ENCODE measurements at regions not wholly inside any gene's neighbourhood (a gene's known extent, or its start where the extent isn't known, plus 50 kb on each side); places are given as distances from the start of the nearest gene placed in this dataset.

DNA sequence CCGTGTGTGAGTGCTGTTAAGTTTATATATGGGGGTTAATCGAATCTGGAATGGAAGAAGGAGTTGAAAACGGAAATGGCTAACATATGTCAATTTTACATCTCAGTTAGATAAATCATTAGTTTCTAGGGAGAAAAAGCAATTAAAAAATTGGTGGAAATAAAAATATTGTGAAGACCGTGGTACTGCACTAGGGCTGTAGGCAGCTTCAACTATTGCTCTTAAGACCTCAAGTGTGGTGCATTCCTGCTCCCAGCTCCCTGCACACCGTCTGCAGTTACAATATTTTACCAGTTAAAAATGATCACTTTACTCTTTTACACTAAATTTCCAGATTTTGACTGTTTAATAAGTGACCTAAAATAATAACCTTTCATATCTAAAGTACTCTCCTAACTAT is 977.3 kb upstream of the POU3F3 start:
- no peak for ATAC-seq
- H3K27ac Mint-ChIP-seq, result no peak overlapping the region
- H3K36me3 Mint-ChIP-seq (ENCODE audit: low read depth), result no peaks in the 10 kb centered on the region
- Histone ChIP-seq H3K4me3 (no peak overlapping the region), H3K4me1 (ENCODE audit: insufficient read depth) (peaks cover 28% of the 10 kb centered on the region), H3K36me3 (ENCODE audit: insufficient read depth) (no peaks in the 10 kb centered on the region), H3K79me2 (replicated peaks; ENCODE audit: insufficient read depth) (no peaks in the 10 kb centered on the region), H3K4me2 (no peak overlapping the region), H2AFZ (no peak overlapping the region), H3K27me3 (ENCODE audit: insufficient read depth) (no peaks in the 10 kb centered on the region), H3K9me2 (ENCODE audit: insufficient read depth) (no peaks in the 10 kb centered on the region), H3K27ac (ENCODE audit: low read depth) (no peak overlapping the region), H4K20me1 (replicated peaks; ENCODE audit: insufficient read depth) (no peaks in the 10 kb centered on the region), H3F3A (replicated peaks; ENCODE audit: low read depth) (no peaks in the 10 kb centered on the region)
- peaks cover 3% of the 10 kb centered on the region for H3K27me3 Mint-ChIP-seq (ENCODE audit: insufficient read depth, low read depth, poor library complexity)
- peaks cover 32% of the 10 kb centered on the region for H3K4me1 Mint-ChIP-seq
- no peaks in the 10 kb centered on the region for H3K9me3 Mint-ChIP-seq
- no peak for DNase-seq (ENCODE audit: low spot score)
- TF ChIP-seq NANOG (IDR thresholded peaks at IDR 0.05; ENCODE audit: borderline replicate concordance), result no peak
- TF ChIP-seq CTCF (conservative IDR thresholded peaks at IDR 0.05; ENCODE audit: low read depth in 2 of 2), result no peak
- TF ChIP-seq JUNB (IDR thresholded peaks at IDR 0.05; ENCODE audit: unreplicated experiment), result no peak
- no peak for TF ChIP-seq EZH2 (IDR thresholded peaks at IDR 0.05; ENCODE audit: low read depth, unreplicated experiment)
- no peak for TF ChIP-seq EZH2phosphoT487 (IDR thresholded peaks at IDR 0.05; ENCODE audit: unreplicated experiment)
- TF ChIP-seq, protein P1, sequence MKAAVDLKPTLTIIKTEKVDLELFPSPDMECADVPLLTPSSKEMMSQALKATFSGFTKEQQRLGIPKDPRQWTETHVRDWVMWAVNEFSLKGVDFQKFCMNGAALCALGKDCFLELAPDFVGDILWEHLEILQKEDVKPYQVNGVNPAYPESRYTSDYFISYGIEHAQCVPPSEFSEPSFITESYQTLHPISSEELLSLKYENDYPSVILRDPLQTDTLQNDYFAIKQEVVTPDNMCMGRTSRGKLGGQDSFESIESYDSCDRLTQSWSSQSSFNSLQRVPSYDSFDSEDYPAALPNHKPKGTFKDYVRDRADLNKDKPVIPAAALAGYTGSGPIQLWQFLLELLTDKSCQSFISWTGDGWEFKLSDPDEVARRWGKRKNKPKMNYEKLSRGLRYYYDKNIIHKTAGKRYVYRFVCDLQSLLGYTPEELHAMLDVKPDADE (IDR thresholded peaks at IDR 0.05), result no peak
- no peak for TF ChIP-seq ZNF114 (CRISPR knock-in tag; IDR thresholded peaks at IDR 0.05)
- TF ChIP-seq ZNF462 (CRISPR knock-in tag; IDR thresholded peaks at IDR 0.05), result no peak
- TF ChIP-seq POLR2AphosphoS5 (IDR thresholded peaks at IDR 0.05; ENCODE audit: low read depth), result no peak
- no peak for TF ChIP-seq REST (IDR thresholded peaks at IDR 0.05; ENCODE audit: unreplicated experiment)
- no peak overlapping the region for H3K4me3 Mint-ChIP-seq
